ENCODE measurements at regions not wholly inside any gene's neighbourhood (a gene's known extent, or its start where the extent isn't known, plus 50 kb on each side); places are given as distances from the start of the nearest gene placed in this dataset.

DNA sequence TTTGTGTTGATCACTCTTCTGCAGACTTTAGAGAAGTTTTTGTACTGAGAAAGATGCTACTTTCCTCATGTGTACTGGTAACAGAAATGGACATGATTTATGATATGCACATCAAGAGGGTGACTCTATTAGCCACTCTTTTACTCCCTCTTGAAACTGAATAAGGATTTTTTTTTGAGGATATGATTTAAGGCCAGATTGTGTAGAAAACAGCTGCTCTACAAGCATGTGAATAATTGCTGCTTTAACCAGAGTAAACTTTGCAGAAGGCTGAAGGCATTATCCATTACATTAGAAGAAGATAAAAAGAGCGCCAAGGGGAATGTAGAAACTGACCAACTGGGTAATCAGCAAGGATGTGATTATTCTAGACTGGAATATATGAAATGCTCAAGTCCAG, 276.2 kb upstream of the MAP3K7 start:
- Histone ChIP-seq H3K27me3 (no peaks in the 10 kb centered on the region), H3K9ac (no peak overlapping the region), H3K36me3 (no peaks in the 10 kb centered on the region), H3K27ac (no peak overlapping the region), H3K4me3 (no peak overlapping the region), H3K4me2 (no peak overlapping the region), H3K9me3 (no peaks in the 10 kb centered on the region), H3K4me1 (peaks cover 10% of the 10 kb centered on the region), H4K20me1 (no peaks in the 10 kb centered on the region)
- no peak for TF ChIP-seq Cebpa-rat (IDR thresholded peaks at IDR 0.05)

DNA sequence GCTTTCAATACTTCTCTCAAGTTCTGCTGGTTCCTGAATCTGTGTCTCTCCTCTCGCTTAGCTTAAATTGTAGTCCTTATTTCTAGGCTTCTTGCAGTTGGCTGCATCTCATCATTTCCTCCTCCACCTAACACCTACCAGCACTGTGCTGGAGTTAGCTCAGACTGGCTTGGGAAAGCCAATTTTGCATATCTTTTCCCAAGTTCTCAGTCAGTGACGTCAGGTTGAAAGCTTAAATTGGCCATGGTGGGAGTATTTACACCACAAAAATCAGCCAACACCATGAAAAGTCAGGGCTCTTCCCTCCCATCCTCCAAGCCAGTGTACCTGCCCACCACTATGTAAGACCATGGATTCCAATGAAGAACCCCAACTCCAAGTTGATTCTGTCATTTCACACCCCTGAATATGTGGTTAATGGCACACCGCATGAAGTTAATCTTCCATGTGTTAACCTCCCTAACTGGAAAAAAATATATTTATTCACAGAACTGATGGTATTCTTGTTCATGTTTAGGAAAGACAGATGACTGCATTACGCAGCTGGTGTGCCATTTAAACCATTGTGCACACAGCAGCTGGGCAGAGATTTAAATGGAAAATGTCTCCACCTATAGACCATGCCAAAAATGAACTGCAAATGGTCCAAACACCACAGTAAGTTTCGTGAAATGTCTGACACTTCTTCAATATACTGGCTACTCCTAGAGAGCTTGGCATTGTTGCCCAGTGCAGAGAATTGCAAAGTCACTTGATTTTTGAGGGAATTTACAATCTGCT, 274.1 kb upstream of the MAP3K7 start:
- Histone ChIP-seq H3K27me3 (no peaks in the 10 kb centered on the region), H4K20me1 (no peaks in the 10 kb centered on the region), H3K27ac (no peak overlapping the region), H3K9me3 (no peaks in the 10 kb centered on the region), H3K4me2 (no peak overlapping the region), H3K4me3 (no peak overlapping the region), H3K9ac (no peak overlapping the region), H3K4me1 (peaks cover 10% of the 10 kb centered on the region), H3K36me3 (no peaks in the 10 kb centered on the region)
- no peak for TF ChIP-seq Cebpa-rat (IDR thresholded peaks at IDR 0.05)

- Histone ChIP-seq H3K27me3 (no peaks in the 10 kb centered on the region), H3K4me1 (peaks cover 10% of the 10 kb centered on the region), H4K20me1 (no peaks in the 10 kb centered on the region), H3K27ac (no peak overlapping the region), H3K9ac (no peak overlapping the region), H3K9me3 (no peaks in the 10 kb centered on the region), H3K4me3 (no peak overlapping the region), H3K36me3 (no peaks in the 10 kb centered on the region), H3K4me2 (no peak overlapping the region)
- no peak for TF ChIP-seq Cebpa-rat (IDR thresholded peaks at IDR 0.05)
Observed at GRCh38 chr6:90859612-90860011, 272.7 kb upstream of the MAP3K7 start.

- H3K27me3 ChIP-seq = no peaks in the 10 kb centered on the region
- no peaks in the 10 kb centered on the region for H4K20me1 ChIP-seq
- no peak overlapping the region for H3K9ac ChIP-seq
- H3K4me1 ChIP-seq = peaks cover 10% of the 10 kb centered on the region
- no peak overlapping the region for H3K27ac ChIP-seq
- TF ChIP-seq Cebpa-rat (IDR thresholded peaks at IDR 0.05) = no peak
- H3K4me2 ChIP-seq = no peak overlapping the region
- no peak overlapping the region for H3K4me3 ChIP-seq
- H3K36me3 ChIP-seq = no peaks in the 10 kb centered on the region
- H3K9me3 ChIP-seq = no peaks in the 10 kb centered on the region
Observed at GRCh38 chr6:90859056-90859455, 272.2 kb upstream of the MAP3K7 start.

DNA sequence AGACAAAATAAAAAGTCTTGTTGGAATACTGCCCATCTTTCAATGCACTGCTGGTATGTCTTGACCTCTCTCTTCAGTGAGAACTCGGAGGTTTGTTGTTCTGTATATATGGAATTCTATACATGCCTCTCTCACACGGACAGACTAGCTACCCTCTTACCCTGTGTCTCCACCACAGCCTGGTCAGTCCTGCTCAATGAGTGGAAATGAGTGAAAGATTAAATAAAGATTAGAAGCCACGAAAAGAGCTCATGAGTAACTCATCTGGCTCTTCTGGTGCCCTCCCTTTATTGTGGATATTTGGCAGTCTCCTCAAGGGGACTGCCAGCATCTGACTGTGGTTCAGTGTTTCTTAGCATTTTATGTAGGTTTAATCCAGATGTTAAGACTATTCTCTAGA, 262.8 kb upstream of the MAP3K7 start:
- no peaks in the 10 kb centered on the region for H3K9me3 ChIP-seq
- H4K20me1 ChIP-seq = no peaks in the 10 kb centered on the region
- no peak overlapping the region for H3K27ac ChIP-seq
- H3K27me3 ChIP-seq = no peaks in the 10 kb centered on the region
- H3K9ac ChIP-seq = no peak overlapping the region
- H3K36me3 ChIP-seq = no peaks in the 10 kb centered on the region
- H3K4me3 ChIP-seq = no peak overlapping the region
- no peaks in the 10 kb centered on the region for H3K4me1 ChIP-seq
- H3K4me2 ChIP-seq = no peak overlapping the region
- no peak for TF ChIP-seq Cebpa-rat (IDR thresholded peaks at IDR 0.05)

GRCh38 chr6:90846824-90847223, 260.0 kb upstream of the MAP3K7 start:
- no peak overlapping the region for H3K9ac ChIP-seq
- no peaks in the 10 kb centered on the region for H3K36me3 ChIP-seq
- no peaks in the 10 kb centered on the region for H4K20me1 ChIP-seq
- no peak overlapping the region for H3K27ac ChIP-seq
- no peak overlapping the region for H3K4me3 ChIP-seq
- no peaks in the 10 kb centered on the region for H3K9me3 ChIP-seq
- TF ChIP-seq Cebpa-rat (IDR thresholded peaks at IDR 0.05) = no peak
- H3K27me3 ChIP-seq = no peaks in the 10 kb centered on the region
- H3K4me2 ChIP-seq = no peak overlapping the region
- H3K4me1 ChIP-seq = no peaks in the 10 kb centered on the region

GRCh38 chr6:90835596-90836212, 248.8 kb upstream of the MAP3K7 start:
- Histone ChIP-seq H3K4me1 (no peaks in the 10 kb centered on the region), H3K27me3 (no peaks in the 10 kb centered on the region), H3K4me3 (no peak overlapping the region), H4K20me1 (no peaks in the 10 kb centered on the region), H3K9me3 (no peaks in the 10 kb centered on the region), H3K27ac (no peak overlapping the region), H3K4me2 (no peak overlapping the region), H3K36me3 (no peaks in the 10 kb centered on the region), H3K9ac (no peak overlapping the region)
- TF ChIP-seq Cebpa-rat (IDR thresholded peaks at IDR 0.05) = no peak

DNA sequence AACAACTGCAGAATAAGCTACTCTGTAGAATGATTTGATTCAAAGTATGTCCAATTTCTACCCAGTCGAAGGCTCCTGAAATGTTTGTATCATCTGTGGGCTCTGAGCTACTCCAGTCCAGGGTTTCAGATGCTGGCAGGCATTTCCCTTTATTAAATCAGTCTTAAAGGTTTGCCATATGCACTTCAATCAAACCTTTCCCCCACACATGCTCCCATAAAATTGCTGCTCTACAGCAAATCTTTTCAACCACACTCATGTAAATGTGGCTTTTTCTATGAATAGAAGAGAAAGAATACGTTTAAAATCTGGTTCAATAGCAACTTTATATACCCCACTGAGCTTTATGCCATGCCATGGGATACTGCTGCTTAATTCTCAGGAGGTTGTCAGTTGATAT, 242.4 kb upstream of the MAP3K7 start:
- no peak overlapping the region for H3K9ac ChIP-seq
- TF ChIP-seq Cebpa-rat (IDR thresholded peaks at IDR 0.05) = no peak
- no peak overlapping the region for H3K27ac ChIP-seq
- no peaks in the 10 kb centered on the region for H3K4me1 ChIP-seq
- no peaks in the 10 kb centered on the region for H3K36me3 ChIP-seq
- no peak overlapping the region for H3K4me2 ChIP-seq
- H3K9me3 ChIP-seq = no peaks in the 10 kb centered on the region
- H4K20me1 ChIP-seq = no peaks in the 10 kb centered on the region
- H3K4me3 ChIP-seq = no peak overlapping the region
- H3K27me3 ChIP-seq = no peaks in the 10 kb centered on the region

DNA sequence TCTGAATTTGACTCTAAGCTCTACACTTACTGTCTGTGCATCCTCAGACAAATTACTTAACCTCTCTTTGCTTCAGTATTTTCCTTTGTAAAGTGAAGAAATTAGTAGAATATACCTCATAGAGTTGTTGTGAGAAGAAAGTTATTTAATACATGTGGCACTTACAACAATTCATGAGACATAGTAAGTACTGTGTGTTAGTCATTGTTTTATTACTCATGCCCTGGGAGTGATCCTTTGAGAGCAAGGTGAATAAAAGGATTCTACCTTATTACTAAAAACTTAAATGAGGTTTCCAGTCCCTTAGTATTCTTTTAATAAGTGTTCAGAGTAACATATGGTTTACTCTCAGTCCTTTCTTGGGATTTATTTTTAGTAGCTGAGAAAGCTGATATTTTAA, 233.6 kb upstream of the MAP3K7 start:
- Histone ChIP-seq H3K27ac (no peak overlapping the region), H3K4me3 (no peak overlapping the region), H3K27me3 (no peaks in the 10 kb centered on the region), H3K4me2 (no peak overlapping the region), H3K9ac (no peak overlapping the region), H3K4me1 (no peaks in the 10 kb centered on the region), H3K36me3 (no peaks in the 10 kb centered on the region), H4K20me1 (no peaks in the 10 kb centered on the region), H3K9me3 (no peaks in the 10 kb centered on the region)
- no peak for TF ChIP-seq Cebpa-rat (IDR thresholded peaks at IDR 0.05)

GRCh38 chr6:90819483-90819882, 232.6 kb upstream of the MAP3K7 start:
- Histone ChIP-seq H3K27me3 (no peaks in the 10 kb centered on the region), H4K20me1 (no peaks in the 10 kb centered on the region), H3K27ac (no peak overlapping the region), H3K4me2 (no peak overlapping the region), H3K9me3 (no peaks in the 10 kb centered on the region), H3K4me1 (no peaks in the 10 kb centered on the region), H3K36me3 (no peaks in the 10 kb centered on the region), H3K9ac (no peak overlapping the region), H3K4me3 (no peak overlapping the region)
- TF ChIP-seq Cebpa-rat (IDR thresholded peaks at IDR 0.05) = no peak

Data from BLaER1 (cell line).